Midbrain (tissue), 1 donor: ENCODE measurements at regions not wholly inside any gene's neighbourhood (a gene's known extent, or its start where the extent isn't known, plus 50 kb on each side); places are given as distances from the start of the nearest gene placed in this dataset.
"Not testable (repeated sequence)": the region's sequence is repeated elsewhere in the genome, so short reads cannot be mapped to it uniquely, and the experiment has no call there.

Experiments used
- DNase-seq: peaks from one replicate; lab custom pipeline; 2025; lab: John Stamatoyannopoulos, UW

DNA sequence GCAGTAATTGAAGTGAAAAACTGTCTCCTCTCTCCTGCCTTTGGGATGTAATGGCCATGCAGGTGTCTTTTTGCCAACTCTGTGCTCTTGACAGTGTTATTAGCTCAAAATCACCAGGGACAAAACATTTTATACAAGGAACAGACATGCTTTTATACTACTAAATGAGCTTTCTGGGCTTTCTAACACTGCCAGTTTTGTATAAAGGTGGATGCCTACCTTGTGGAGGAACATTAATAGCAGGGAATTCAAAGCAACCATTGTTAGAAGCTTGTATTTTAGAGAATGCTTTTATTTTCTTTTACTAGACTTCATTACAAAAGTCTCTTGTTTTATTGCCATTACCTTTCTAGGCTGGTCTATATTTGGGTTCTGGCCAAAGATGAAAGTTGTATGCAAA lies 54.7 kb upstream of the ARSJ start:
- no peak for DNase-seq

DNA sequence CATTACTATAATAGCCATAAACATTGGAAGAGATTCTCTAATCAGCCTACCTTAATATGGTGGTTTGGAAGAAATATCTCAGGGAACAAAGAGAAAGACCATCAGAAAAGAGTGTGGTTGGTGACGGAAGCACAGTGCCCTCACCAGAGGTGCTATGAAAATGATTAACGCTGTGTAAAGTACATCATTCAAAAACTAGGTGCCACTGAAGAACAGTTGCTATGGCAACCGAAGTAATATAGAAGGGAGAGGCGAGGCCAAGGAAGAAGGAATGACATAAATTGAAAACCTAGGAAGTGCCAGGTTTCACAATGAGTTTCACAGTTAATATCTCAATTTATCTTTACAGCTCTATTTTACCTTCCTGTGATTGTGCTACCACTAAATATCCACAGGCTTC lies 57.0 kb upstream of the ARSJ start:
- DNase-seq, result no peak

- DNase-seq, result no peak
Observed at GRCh38 chr4:114036864-114037263, 57.4 kb upstream of the ARSJ start.

DNA sequence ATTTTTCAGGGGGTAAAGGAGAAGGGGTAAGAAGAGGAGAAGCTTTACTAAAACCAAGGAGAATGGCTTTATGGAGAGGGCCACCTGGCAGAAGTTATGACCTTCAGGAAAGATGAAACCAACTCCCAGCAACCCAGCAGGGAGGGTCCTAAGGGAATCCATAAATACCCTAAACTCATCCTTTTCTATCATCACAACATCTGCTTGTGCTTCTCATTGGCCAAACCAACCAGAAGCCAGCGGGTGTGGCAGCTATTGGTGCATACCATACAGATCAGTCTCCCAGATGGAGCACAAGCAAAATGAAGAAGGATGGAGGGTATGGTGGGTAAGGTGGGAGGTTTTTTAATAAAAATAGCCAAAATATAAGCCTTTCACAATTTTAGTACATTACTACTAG lies 58.5 kb upstream of the ARSJ start:
- DNase-seq, result no peak

DNA sequence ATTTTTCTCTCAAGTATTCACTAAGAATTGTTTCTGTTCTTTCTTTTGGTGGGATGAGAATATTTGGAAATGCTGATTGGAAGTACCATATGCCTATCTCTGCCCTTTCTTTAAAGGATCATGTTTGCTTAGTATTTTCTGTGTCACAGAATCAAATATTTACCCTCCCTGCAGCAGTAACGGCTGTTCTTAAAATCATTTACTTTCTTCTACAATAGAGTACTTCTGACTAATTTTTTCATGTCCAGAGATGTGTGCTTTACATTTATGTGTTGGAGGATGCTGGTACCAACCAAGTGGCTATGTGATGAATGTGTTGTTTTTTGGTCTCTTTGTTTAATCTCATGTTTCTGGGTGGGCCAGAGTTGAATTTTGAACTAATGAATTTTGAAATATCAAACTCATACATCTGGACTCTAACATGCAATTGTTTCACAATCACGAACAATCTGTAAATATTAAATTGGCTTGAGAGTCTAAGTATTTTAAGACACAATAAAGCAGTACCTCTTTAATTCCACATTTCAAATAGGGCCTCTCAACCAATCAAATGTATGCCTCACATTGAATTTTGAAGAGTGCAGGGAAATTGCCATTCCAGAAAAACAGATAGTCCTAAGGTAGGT lies 59.4 kb upstream of the ARSJ start:
- no peak for DNase-seq

DNA sequence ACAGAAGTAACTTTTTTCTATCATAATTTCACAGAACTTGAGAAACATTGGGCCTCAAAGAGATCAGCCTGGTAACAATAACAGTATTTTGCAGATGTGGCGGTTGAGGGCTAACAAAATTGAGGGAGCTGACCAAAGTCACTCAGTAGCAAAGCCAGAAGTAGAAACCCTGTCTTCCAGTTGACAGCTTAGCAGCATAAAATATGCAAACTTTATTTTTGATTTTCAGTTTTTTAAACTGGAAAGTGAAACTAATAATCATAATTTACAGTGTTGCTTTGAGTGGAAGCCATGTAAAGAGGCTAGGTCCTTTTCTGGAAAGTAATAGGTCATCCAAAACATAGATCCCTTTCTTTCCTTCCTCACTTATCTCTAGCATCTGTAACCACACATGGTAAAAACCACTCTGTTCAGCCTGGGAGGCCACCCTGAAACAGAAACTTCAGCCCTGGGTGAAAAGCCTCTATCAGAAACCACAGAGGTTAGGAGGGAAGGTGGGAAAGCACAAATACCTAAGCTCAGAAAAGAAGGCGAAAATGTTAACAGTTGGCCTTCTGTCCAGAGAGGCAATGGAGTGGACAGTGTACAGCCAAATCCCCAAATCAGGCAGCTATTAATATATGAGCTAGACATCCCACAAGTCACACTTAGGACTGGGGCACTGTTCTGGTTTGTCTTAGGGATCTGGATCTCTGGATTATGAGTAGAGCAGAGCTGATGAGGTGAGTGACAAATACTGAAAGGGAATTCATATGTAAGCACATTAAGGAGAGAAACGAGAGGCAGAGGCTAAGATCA lies 61.1 kb upstream of the ARSJ start:
- DNase-seq, result no peak

DNA sequence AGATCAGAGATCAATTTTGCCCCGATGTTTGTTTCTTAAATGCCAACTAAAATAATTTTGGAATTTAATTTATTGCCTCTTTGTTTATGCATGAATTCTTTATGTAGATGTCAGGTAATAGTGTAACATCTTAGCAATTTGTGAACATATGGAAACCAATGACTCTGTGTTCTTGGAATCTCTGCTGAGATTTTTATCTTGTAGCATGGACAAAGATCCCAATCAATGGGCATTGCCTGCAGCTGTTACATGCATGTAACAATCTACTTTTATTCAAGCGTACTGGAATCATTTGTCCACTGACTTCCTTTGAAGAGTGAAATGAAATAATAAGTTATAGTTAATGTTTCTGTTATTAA lies 61.6 kb upstream of the ARSJ start:
- no peak for DNase-seq

DNA sequence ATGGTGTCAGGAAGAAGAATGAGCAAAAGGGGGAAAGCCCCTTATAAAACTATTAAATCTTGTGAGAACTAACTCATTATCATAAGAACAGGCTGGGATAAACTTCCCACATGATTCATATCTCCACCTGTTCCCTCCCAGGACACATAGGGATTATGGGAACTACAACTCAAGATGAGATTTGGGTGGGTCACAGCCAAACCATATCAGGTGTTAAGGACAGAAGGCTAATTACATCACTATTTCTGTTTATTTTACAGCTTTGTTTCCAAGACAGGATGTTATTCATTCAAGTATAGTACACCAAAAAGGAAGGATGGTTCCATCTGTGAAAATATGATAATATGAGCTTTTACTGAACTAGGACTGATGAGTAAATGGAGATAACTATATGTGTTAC lies 63.7 kb upstream of the ARSJ start:
- no peak for DNase-seq

DNA sequence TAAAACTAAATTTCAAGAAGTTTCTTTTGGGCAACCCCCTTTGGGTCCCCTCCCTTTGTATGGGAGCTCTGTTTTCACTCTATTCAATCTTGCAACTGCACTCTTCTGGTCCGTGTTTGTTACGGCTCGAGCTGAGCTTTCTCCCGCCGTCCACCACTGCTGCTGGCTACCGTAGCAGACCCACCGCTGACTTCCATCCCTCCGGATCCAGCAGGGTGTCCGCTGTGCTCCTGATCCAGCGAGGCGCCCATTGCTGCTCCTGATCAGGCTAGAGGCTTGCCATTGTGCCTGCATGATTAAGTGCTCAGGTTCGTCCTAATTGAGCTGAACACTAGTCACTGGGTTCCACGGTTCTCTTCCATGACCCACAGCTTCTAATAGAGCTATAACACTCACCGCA lies 64.9 kb upstream of the ARSJ start:
- not testable (repeated sequence) for DNase-seq

DNA sequence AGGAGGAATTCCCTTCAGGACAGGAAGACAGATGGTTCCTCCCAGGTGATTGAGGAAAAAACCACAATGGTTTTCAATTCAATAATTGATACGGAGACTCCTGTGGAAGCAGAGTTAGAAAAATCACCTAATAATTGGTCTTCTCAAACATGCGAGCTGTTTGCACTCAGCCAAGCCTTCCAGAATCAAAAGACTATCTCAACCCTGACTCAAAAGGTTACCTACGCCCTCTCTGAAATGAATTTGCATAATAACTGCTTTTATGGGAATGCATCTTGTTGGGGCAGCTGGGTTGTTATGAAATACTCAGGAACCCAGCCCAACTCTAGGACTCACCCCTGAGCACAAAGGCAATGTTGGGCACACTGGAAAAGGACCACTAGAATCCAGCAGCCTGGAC lies 66.9 kb upstream of the ARSJ start:
- DNase-seq, result no peak

GRCh38 chr4:114048154-114048553 lies 68.7 kb upstream of the ARSJ start:
- not testable (repeated sequence) for DNase-seq

DNA sequence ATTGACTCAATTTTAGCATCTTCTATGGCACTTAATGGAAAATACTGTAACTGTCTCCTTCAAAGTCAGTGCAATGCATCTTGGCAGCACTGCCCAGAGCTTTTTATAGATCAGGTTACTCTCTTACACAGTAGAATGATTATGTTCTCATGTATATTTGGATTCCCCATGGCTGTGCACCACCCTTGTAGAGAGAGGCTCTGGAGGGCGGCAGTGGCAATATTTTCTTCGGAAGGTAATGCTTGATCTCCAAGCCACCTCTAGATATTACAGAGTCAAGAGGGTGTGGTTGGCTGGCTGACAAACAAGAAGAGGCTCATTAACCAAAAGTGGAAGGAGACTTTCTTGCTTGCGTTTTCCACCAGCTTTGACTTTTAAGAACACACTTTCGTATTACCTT lies 72.8 kb upstream of the ARSJ start:
- DNase-seq, result no peak

- DNase-seq, result no peak
Observed at GRCh38 chr4:114056599-114056998, 77.2 kb upstream of the ARSJ start.

- DNase-seq, result no peak
Observed at GRCh38 chr4:114057746-114058145, 78.3 kb upstream of the ARSJ start.

- no peak for DNase-seq
Observed at GRCh38 chr4:114062499-114062898, 83.1 kb upstream of the ARSJ start.

DNA sequence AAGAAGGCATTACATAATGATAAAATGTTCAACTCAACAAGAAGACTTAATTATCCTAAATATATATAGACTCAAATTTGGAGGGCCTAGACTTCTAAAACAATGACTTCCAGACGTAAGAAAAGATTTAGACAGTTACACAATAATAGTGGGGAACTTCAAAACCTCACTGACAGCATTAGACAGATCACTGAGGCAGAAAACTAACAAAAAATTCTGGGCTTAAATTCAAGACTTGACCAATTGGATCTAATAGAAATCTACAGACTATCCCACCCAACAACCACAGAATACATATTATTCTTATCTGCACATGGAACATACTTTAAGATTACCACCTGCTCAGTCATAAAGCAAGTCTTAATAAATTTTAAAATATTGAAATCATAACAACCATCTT lies 93.3 kb upstream of the ARSJ start:
- DNase-seq, result no peak

DNA sequence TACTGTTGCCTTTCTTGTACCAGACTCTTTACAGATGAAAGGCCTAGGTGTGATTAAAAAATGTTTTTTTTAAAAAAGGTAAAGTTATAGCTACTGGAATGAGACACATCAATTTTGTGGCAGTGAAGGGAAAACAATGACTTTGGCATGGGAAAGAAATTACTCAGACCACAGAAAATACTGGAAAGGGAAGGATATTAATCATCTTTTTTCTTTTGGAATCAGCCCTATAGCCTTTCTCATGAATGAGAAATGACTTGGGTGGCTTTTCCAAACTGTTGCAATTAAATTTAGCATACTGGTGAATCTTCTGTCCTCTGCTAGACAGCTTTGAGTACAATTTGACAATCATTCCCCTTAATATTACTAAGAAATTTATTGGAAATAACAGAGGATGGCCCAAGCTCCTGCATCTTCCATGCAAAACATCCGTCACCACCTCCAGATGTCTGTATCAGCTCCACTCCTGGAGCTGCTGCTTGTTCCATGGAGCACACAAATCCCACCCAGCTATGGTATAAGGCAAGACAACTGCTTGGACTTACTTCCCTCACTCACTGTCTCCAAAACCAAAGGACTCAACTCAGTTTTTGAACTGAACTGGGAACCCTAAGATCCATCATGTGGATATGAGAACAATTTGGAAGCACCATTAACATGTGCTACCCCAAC lies 97.6 kb upstream of the ARSJ start:
- no peak for DNase-seq

DNA sequence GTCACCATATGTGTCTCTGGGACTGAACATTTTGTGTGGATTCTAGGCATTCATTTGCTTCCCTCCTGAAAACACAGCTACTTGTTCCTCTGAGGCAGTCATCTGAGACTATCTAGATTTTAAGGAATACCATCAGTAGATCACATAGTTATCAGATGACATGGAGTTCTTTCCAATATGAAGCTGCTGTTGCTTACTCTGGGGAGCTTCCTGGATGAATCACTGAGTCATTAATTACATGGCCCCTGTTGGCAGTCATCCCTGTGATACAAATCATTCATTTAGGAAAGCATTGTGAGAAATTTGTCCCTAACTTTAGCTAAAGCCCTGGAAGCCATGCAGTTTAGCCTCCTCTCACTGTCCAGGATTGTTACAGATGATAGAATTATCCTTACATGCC lies 98.2 kb upstream of the ARSJ start:
- no peak for DNase-seq

DNA sequence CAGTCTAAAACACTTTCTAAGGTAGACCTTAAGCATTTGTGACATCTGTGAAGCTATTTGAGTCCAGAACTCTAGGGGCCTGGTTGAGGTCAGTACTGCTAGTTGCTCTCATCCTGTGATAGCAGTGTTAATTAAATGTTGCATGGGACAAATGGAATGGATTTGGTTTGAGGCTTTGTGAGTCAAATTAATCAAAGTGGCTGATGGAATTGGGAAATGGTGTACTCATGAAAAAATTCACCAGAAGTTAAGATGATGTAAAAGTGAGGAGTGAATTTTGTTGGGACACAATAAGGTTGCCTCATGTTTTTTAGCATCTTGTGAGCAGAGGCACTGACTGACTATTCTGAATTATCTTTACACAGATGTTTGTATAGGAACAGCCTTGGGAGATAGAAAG lies 99.2 kb upstream of the ARSJ start:
- no peak for DNase-seq

- DNase-seq, result no peak
Observed at GRCh38 chr4:114081783-114082182, 102.3 kb upstream of the ARSJ start.

- no peak for DNase-seq
Observed at GRCh38 chr4:114082348-114082747, 102.9 kb upstream of the ARSJ start.

- DNase-seq, result no peak
Observed at GRCh38 chr4:114085611-114086345, 106.3 kb upstream of the ARSJ start.
